GM18868 (cell line): ENCODE measurements at regions not wholly inside any gene's neighbourhood (a gene's known extent, or its start where the extent isn't known, plus 50 kb on each side); places are given as distances from the start of the nearest gene placed in this dataset.
"Not testable (repeated sequence)": the region's sequence is repeated elsewhere in the genome, so short reads cannot be mapped to it uniquely, and the experiment has no call there.

ENCODE experiments used
- ATAC-seq: cut with Tn5 transposase; IDR thresholded peaks from one replicate; pipeline ENCODE4 v1.9.1; 2021; ENCODE audit warnings: mild to moderate bottlenecking, moderate library complexity; ENCODE audit not compliant: unreplicated experiment

DNA sequence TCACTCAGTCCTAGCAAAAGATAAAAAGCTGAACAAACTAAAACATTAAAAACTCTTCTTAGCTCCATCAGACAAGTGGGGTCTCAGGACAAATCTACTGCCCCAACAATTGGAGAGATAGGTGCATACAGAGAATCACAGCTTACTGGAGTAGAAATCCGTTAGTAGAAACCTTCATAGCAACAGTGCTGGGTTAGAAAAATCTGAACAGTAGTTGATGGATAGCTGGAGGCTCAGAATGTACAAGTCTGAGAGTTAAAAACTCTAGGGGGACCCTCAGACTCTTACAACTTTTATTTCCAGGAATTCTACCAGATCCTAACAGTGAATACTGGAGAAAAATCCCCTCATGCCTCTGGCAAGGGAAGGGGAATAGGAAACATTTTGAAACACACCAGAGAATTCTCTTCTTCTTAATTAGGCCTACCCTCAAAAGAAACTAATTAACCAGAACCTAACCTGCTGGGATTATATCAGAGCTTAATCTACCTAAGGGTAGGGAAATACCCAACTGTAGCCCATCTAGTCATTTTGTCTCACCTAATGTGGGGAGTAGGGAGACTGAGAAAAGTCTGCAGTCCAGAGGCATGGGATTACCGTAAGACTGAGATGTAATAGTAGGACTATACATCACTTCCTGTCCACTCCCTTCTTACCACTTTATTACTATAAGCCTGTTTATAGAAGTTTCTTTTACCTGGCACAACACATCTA lies 165.0 kb upstream of the CTSO start:
- peak; percentile 42 for ATAC-seq

- ATAC-seq, result no peak
Measured at GRCh38 chr4:156117743-156118142, 164.1 kb upstream of the CTSO start.

- ATAC-seq, result no peak
Measured at GRCh38 chr4:156116991-156117390, 163.3 kb upstream of the CTSO start.

DNA sequence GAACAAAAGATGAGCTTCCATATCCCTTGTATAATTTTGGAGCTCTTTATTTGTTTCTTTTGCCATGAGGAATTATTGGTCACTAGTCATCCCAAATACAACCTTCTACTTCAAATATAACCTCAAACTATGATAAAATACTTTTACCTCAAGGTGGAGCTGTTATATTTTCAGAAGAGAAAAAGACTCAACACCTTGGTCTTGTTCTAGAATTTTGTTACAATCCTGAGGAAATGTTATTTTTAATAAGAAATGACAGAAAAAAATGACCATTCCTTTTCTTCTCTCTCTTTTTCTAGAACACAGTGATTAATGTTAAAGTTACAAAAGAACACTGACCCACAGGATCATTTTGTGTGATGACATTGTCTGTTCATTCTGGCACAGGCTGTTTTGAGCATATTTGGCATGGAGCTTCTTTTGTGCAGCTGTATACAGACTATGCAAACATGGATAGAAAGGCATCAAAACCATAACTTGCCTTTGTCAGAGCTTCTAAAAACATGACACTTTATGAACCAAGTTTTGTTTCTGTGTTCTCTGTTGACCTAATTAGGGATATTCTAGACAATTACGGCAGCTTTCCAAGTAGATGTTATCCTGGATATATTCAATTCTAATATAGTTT lies 159.6 kb upstream of the CTSO start:
- peak; percentile 36 for ATAC-seq

- ATAC-seq, result no peak
Measured at GRCh38 chr4:156111686-156112085, 158.0 kb upstream of the CTSO start.

DNA sequence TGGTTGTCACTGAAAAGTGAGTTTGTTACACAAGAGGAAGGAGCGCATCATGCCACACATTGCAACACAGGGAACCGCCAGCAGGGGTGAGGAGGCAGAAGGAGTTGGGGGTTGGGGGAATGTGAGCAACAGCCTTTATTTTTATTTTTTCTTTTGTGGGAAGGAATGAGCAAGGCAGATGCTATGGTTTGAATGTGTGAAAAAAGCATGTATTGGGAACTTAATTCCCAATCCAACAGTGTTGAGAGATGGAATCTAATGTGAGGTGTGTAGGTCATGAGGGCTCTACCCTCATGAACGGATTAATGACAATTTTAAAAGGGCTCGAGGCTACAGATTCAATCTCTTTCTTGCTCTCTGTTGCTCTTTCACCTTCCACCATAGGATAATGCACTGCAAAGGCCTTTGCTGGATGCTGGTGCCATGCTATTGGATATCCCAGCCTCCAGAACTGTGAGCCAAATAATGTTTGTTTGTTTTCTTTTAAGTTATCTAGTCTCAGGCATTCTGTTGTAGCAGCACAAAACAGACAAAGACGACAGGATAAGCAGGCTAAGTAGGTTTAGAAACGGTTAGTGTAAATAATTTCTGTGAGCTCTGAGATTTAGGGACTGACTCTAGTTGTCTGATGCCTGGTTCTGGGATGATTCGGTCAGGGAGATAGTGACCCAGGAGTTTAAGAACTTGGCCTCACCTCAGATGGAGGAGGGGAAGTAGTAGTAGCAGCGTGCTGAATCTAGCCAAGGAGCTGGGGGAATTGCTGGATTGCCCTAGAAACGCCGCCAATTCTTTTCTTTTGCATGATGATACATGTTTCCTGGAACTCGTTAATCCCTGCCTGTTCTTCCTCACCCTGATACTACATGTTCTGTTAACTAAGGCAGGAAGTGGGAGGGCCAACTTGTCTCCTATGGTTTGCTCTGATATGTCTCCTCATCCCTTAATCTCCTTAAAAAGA lies 156.6 kb upstream of the CTSO start:
- ATAC-seq, result peak; percentile 69

GRCh38 chr4:156109087-156109486 lies 155.4 kb upstream of the CTSO start:
- ATAC-seq, result not testable (repeated sequence)

GRCh38 chr4:156103311-156103710 lies 149.6 kb upstream of the CTSO start:
- ATAC-seq, result no peak

- no peak for ATAC-seq
Measured at GRCh38 chr4:156102411-156102810, 148.7 kb upstream of the CTSO start.

DNA sequence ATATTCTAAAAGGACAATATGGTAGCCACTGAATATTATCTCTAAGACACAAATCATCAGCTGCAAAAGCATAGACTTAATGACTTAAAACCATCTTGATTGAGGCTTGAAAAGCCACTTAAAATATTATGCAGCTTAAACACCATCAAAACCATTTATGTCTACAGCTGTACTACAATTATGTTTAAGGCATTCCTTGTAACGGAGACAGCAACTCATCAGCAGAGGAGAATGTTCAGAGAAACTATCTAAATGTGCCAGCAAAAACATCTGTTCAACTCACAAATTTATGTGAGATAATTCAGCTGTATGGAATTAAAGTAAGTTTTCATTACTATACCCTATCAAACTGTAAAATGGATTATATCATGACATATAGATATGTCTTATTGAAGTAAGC lies 147.9 kb upstream of the CTSO start:
- ATAC-seq, result no peak

DNA sequence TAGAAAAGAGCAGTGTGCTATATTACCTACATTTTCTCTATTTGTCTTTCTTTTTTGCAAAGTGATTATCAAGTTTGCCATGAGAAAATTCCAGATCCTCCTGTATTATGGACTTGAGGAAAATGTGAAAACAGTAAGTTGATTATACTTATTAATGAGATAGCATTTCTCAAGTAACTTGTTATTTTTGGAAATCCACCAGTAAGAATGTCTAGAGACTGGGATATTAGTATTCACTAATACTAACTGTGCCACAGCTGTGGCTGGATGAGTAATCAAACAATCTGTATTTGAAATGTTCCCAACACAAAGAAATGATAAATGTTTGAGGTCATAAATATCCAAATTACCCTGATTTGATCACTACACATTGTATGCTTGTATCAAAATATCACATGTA lies 147.0 kb upstream of the CTSO start:
- no peak for ATAC-seq

GRCh38 chr4:156098805-156099204 lies 145.1 kb upstream of the CTSO start:
- no peak for ATAC-seq

- no peak for ATAC-seq
Measured at GRCh38 chr4:156085100-156085499, 131.4 kb upstream of the CTSO start.

DNA sequence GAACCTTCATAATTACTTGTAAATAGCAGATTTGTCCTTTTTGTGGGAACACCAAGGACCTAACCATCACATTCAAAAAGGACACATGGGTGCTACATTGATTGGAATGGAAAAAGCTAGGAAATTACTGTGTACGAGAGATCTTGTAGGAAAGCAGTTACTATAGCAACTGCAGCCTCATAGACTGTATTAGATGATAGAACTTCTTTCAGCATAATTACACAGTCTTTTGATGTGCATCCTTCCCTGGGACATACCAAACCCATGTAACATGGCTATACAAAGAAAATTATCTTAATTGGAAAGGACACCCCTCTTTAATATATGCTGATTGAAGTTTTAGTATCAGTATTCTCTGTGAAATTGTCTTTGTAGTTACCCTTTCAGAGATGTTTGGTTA lies 130.7 kb upstream of the CTSO start:
- no peak for ATAC-seq

DNA sequence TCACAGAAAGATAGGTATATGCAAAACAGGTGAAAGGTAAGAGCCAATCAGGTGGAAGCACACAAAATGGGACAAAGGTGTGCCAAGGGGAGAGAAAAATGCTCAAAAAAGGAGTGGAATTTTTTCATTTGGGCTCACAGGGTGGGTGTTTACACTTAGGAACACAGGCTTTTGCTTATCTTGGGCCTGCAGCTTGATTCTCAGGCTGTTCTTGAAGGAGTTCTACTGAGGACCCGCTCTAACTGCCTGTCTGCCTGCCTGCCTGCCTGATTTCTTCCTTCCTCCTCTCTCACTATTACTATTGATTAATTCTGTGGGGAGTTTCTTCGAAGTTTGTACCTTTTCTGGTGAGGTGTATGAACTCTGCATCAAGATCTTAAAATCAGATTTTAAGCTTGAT lies 120.3 kb upstream of the CTSO start:
- ATAC-seq, result no peak

GRCh38 chr4:156060661-156061060 lies 107.0 kb upstream of the CTSO start:
- ATAC-seq, result no peak

DNA sequence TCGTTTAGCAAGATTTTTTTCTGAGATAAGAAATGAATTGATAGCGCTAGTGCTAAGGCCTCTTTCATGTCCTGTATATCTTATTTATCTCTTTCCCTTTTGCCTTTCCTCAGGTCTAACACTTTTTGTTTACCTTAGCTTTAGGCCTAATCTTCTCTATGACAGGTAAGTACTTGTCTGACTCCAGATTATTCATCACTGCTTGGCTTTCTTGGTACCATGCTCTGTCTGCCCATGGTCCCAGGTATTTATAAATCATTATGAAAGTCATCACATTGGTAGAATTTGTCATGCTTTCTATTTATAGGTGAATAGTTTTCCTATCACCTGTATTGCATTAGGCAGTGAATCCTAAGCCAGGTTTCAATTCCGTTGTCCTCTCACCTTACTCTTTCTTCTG lies 99.5 kb upstream of the CTSO start:
- no peak for ATAC-seq

DNA sequence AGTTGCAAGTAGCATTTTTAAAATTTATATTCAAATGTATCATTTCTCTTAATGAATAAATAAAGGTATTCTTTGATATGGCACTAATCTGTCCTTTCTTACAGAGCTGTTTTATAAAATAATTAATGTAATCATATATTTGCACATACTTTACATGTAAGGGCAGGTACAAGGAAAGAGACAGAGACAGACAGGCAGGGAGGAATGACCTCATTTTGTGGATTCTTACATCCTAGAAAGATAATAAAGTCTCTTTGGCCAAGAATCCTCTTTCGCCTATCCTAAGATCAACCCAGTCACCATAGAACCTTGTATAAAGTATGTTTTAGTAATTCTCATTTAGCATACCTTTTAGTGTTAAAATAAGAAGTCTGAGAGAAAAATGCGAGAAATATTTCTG lies 98.5 kb upstream of the CTSO start:
- ATAC-seq, result no peak

- ATAC-seq, result no peak
Measured at GRCh38 chr4:156038772-156039171, 85.1 kb upstream of the CTSO start.

DNA sequence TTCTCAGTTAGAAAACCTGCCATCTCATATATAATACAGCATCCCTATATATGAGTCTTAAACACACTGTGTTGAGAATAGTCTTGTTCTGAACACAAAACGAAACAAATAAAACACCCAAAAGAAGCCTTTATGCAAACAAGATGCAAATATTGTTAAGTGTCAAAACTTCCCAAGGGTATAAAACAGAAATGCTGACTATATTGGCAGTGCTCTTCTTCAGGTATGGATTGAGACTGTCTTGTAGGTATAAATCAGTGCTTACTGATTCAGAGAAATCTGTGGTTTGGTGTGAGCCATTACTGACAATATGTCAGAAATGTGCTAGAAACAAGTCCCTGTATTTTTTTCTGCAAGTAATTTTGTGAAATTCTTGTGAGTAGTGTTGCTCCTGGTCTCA lies 82.8 kb upstream of the CTSO start:
- ATAC-seq, result peak; percentile 67

GRCh38 chr4:156029691-156030090 lies 76.0 kb upstream of the CTSO start:
- no peak for ATAC-seq

GRCh38 chr4:156021298-156021697 lies 67.6 kb upstream of the CTSO start:
- no peak for ATAC-seq
